ENCODE measurements at regions not wholly inside any gene's neighbourhood (a gene's known extent, or its start where the extent isn't known, plus 50 kb on each side); places are given as distances from the start of the nearest gene placed in this dataset.

DNA sequence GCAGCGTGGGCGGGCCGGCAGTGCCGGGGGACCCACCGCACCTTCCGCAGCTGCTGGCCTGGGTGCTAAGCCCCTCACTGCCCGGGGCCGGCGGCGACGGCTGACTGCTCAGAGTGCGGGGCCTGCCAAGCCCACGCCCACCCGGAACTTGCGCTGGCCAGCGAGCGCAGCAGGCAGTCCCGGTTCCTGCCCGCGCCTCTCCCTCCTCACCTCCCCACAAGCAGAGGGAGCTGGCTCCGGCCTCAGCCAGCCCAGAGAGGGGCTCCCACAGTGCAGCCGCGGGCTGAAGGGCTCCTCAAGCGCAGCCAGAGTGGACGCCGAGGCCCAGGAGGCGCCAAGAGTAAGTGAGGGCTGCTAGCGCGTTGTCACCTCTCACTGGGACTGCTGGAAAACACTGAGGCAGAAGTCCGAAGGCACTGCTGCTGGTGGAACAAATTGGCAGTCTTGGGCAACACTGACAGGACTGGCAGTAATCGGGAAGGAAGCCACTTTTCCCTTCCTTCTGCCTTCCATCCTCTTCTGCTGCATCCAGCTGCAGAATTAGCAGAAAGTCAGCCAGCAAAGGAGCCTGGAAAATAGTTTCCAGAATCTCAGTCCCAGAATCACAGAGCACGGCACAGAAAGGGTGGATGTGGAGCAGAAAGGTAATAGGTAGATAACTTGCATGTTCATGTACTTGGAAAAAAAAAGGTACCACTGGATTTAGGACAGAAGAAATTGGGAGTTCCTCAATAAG is 179.4 kb upstream of the FN1 start:
- no peak for DNase-seq

DNA sequence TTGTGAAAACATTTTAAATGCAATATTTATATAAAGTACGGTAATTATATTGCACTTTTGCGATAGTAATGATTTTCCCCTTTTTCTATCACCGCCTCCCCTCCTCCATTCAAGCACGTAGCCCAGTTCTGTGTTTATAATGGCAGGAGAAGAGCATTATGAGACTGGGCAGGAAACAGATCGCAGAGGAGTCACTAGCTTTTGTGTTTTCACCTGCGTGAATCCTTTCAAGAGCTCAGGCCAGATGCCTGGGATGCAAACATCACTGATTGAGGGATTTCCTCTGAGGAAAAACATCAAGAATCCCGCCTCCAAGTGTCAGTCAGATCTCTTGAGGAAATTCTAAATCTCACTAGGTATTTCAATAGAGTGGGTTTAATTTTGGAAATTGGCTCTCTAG is 178.4 kb upstream of the FN1 start:
- DNase-seq, result no peak

DNA sequence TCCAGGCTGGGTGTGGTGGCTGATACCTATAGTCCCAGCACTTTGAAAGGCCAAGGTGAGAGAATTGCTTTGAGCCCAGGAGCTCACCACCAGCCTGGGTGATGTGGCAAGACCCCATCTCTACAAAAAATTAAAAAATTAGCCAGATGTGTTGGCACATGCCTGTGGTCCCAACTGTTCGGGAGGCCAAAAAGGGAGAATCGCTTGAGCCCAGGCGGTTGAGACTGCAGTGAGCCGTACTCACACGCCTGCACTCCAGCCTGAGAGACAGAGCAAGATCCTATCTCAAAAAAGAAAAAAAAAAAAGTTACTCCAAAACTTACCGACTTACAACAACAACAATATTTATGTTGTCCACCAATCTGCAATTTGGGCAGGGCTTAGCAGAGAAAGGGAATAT is 178.0 kb upstream of the FN1 start:
- DNase-seq, result no peak

DNA sequence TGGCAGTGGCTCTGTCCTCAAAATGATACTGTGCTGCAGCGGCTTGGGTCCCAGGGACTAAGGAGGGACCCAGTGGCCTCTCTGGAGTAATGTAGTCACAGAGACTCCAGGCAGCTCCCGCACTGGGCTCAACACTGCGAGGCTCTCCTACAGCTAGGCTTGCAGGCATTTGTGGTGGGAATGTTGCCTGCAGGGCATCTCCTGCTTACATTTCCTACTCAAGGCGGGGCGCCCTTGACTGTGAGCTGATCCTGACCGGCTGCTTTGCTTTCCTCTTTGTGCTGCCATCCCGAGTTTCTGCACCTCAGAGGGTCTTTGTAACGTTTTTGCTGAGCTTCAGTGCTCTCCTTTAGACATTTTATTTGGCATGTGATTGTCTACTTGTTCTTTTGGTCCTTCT is 177.4 kb upstream of the FN1 start:
- DNase-seq, result no peak

DNA sequence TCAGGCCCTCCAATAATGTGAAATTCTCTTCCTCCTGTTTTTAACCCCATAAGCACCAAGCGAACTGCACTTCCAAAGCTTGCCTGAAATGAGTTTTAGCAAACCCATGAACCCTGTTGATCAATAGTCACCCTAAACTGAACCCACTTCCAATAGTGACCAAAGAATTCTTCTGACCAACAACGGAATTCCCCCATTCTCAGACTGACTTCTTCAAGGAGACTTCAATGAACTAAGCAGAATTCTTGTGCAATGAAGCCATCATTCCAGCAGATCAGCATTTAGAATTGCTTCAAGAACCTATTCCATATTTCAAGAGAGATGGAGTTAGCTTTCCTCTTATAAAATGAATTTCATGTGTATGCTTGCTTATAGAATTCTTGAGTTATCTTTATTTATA is 176.9 kb upstream of the FN1 start:
- no peak for DNase-seq

DNA sequence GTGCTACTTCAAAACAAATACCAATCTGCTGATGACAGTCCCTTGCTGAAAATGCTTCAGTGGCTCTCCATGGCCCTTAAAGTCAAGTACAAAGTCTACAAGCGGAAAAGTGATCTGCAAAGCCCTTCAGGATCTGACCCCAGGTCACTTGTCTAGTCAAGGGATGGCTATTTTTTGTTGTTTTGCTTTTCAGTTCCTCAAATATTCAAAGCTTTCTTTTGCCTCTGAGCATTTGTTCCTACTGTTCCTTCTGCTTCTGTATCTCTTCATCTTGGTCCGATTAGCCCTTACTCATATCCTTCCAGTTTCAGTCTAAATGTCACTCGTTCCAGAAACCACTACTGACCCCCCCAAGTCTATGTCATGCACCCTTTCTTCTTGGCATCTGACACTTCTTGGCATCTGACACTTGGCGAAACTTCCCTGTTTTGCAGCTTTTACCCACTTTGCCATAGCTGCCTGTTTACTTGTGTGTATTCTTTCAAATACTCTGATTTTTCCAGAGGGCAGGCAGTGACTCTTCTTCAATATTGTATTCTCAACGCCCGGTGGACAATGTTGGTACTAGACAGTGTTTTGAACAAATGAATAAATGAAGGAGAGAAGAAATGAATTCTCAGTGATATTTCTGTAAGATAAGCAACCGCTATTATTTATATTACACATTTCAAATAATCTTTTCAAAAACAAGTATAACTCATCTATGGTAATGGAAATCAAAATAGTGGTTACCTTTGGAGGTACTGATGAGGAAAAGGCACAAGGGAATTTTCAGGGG is 175.9 kb upstream of the FN1 start:
- no peak for DNase-seq

DNA sequence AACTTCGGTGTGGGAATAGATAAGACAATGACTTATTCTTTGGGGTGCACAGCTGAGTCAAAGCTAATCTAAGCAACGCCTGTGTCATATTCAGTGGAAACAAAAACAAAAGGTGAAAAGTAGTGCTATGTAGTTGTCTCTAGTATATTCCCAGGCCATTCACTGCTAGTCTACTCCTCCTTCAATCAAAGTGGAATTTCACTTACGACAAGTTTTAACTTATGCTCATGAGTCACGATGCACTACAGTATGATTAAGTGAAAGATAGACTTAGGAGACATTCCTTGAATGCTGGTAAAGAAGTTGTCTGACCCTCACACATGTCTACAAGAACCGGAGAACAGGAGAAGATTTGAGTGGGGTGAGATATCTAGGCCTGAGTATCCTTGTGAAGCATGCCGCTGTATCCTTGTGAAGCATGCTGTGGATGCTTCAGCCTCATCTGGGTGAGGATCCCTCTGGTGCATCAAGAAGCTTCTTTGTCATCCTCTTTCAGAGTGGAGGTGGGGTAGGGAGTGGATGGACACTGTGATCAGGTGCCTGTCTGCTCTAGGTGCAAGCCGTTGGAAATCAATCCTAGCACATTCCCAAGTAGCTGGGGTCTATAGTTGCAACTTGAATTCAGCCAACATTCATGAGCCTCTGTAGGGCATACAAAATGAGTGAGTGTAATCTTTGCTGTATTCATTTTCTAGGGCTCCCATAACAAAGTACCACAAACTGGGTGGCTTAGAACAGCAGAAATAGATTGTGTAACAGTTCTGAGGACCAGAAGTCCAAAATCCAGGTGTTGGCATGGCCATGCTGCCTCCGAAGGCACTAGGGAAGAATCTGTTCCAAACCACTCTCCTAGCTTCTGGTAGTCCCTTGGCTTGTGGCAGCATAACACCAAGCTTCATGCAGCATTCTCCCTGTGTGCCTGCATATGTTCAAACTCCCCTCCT is 173.5 kb upstream of the FN1 start:
- no peak for DNase-seq

- no peak for DNase-seq
Measured at GRCh38 chr2:215607766-215608165, 171.9 kb upstream of the FN1 start.

GRCh38 chr2:215606219-215606618 is 170.4 kb upstream of the FN1 start:
- DNase-seq, result no peak

DNA sequence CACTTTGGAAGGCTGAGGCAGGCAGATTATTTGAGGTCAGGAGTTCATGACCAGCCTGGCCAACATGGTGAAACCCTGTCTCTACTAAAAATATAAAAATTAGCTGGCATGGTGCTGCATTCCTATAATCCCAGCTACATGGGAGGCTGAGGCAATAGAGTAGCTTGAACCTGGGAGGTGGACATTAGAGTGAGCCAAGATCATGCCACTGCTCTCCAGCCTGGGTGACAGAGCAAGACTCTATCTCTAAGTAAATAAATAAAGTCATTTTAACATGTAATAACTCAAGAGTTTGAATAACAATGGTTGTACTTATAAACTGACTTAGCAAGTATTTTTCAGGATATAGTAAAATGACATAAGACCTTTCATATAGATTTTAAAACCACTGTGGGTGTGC is 169.3 kb upstream of the FN1 start:
- no peak for DNase-seq

GRCh38 chr2:215604606-215605005 is 168.7 kb upstream of the FN1 start:
- DNase-seq, result no peak

DNA sequence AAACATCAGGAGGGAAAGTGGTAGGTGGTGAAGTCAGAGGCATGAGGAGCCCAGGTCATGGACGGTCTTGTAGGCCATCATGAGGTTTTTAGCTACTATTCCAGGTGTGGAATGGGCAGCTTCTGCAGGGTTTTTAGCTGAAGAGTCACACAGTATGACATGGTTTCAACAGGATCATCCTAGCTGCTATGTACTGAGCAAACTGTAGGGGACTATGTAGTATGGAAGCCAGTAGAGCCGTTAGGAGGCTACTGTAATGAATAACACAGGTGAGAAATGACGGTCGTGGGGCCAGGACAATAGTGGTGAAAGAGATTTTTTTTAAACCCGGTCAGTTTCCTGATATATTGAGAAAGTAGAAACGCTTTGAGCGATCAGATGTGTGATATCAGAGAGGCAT is 167.6 kb upstream of the FN1 start:
- no peak for DNase-seq

GRCh38 chr2:215602997-215603396 is 167.1 kb upstream of the FN1 start:
- DNase-seq, result no peak

DNA sequence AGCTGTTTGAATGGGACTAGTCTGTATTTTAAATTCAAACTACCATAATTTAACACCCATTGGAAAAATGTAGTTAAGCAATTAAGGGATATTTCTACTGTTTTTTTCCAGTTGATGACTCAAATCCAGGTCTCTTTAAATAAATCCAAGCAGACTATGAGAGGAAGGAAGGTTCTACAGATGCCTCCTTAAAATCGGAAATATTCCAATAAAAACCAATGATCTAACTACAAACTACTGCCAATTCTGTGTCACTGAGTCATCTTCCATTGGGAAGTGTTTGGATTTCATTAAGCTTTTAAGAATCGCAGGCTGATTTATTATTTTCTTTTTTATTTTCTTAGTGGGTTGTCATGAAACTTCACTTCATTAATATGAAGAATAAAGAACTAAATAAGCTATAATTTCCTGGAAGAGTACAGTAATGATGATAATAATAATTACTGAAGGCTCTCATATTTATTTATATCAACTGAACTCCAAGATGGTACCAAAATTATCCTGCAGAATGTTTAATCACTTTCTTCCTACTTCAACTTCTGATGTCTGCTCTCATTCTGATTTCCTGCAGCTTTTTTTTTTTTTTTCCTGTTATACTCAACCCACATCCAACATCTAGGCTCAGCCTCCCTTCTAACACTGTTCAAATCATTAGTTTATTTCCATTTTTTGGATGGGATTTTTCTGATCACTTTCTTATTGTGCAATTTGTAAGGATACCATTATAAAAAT is 166.3 kb upstream of the FN1 start:
- no peak for DNase-seq

GRCh38 chr2:215601526-215601925 is 165.7 kb upstream of the FN1 start:
- DNase-seq, result no peak

DNA sequence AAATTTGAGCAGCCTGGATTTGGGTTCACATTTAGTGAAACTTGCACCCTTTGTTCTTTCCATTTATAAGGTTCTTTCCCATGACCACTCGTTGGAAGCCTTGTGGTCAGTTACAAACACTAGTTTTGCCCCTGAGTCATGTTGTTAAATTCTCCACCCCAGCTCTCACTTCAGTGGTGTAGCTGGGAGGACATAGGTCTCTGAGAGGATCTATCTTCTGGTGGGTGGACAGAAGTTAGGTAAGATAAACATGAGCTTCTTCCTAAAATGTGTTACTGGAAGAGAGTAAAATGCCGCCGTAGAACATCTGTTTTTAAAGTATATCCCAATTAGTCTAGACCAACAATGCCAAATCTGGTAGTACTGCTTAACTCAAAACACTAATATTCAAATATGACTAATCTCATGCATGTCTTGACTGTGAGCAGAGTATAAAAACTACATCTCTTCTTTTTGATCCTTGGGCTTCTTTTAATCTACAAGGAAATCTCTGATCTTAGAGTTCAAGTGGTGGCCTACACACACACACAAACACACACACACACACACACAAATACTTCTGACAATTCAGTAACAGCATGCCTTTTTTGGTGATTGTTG is 162.6 kb upstream of the FN1 start:
- DNase-seq, result no peak

DNA sequence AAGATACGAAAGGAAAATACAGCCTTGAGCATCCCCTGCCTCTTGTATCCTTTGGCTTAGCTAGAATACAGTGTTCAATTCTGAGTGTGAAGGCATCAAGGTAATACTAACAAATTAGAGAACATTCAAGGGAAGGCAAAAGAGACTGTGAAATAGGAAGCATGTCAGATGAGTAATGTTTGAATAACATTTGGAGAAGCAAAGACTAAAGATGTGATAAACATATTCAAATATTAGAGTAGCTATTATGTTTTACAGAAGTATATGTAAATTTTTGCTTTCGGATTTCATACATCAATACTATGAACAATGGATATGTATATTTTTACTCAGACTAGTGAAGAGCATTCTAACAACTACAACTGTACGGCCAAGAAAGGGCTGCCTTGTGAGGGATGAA is 161.7 kb upstream of the FN1 start:
- no peak for DNase-seq

DNA sequence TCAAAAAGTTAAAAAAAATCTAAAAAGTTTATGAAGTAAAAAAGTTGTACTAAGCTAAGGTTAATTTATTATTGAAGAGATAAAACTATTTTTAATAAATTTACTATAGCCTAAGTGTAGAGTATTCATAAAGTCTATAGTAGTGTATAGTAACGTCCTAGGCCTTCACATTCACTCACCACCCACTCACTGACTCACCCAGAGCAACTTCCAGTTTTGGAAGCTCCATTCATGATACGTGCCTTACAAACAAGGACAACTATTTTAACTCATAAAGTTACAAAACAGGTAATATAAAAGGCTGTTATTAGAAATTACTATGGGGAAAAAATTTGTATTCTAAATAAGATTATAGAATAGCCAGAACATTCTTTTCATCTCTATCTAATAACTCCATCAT is 158.9 kb upstream of the FN1 start:
- DNase-seq, result no peak

DNA sequence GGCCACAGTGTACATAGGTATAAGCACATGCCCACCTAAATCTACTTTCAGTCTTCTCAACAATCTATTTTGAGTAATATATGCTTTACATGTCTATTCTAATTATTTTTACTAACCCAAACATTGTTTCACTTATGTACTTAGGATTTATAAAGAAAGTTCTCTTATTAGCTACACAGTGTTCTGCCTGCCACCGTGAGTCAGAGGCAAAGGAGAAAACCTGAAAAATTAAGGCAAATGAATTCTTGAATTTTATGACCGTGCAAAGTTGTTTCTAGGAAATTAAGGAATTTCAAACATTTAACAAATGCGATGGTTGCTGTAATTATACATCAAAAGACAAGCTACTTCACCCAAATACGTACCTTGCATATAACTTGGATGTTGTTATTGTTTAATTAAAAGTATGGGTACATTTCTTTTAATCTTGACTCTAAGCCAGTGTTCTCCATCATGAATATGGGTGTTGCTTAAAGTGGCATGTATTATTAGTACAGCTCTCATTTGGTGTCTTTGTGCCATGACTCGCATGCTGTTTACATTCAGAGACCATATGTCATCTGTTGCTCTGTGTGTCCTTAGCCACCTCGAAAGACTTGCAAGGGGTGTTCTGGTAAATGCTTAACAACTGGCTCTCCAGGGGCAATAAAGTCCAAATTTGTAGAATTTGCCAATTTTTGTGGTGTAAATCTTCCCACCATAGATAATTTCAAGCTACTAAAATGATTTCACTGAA is 154.3 kb upstream of the FN1 start:
- DNase-seq, result no peak

GRCh38 chr2:215583881-215584280 is 148.0 kb upstream of the FN1 start:
- DNase-seq, result no peak

DNA sequence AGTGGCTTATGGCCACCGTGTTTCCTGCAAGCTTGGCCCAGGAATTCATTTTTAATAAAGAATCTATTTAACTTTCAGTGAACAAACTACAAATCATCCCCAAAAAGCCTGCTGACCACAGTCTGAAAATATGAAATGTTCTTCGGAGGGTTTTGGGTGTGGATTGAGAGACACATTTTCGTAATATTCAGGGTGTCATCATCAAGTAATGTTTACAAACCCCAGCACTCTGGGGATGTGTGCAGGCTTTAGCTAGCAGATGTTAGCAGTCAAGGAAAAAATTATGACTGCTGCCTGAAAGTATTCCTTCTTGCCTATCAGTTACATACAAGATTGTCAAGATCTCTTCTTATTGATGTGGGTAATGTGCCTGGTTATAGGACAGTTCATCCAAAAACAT is 143.9 kb upstream of the FN1 start:
- DNase-seq, result no peak

GRCh38 chr2:215577356-215577755 is 141.5 kb upstream of the FN1 start:
- no peak for DNase-seq
